ENCODE measurements at regions not wholly inside any gene's neighbourhood (a gene's known extent, or its start where the extent isn't known, plus 50 kb on each side); places are given as distances from the start of the nearest gene placed in this dataset.

GRCh38 chr3:87175732-87176131, 51.4 kb upstream of the CHMP2B start:
- no peak for DNase-seq

GRCh38 chr3:87173776-87174175, 53.3 kb upstream of the CHMP2B start:
- no peak for DNase-seq

GRCh38 chr3:87173071-87173470, 54.0 kb upstream of the CHMP2B start:
- DNase-seq: no peak

GRCh38 chr3:87167628-87168456, 59.3 kb upstream of the CHMP2B start:
- DNase-seq: no peak

- DNase-seq: no peak
These were observed 62.9 kb upstream of the CHMP2B start for GRCh38 chr3:87164245-87164644.

- no peak for DNase-seq
These were observed 65.3 kb upstream of the CHMP2B start for GRCh38 chr3:87161851-87162250.

- DNase-seq: no peak
These were observed 65.7 kb upstream of the CHMP2B start for GRCh38 chr3:87161417-87161816.

- DNase-seq: no peak
These were observed 66.1 kb upstream of the CHMP2B start for GRCh38 chr3:87161013-87161412.

GRCh38 chr3:87158823-87159222, 68.3 kb upstream of the CHMP2B start:
- DNase-seq: no peak

- no peak for DNase-seq
These were observed 79.1 kb upstream of the CHMP2B start for GRCh38 chr3:87148020-87148419.

- no peak for DNase-seq
These were observed 79.5 kb upstream of the CHMP2B start for GRCh38 chr3:87147562-87147961.

- no peak for DNase-seq
These were observed 81.6 kb upstream of the CHMP2B start for GRCh38 chr3:87145553-87145952.

GRCh38 chr3:87136066-87136596, 91.0 kb upstream of the CHMP2B start:
- DNase-seq: no peak

- no peak for DNase-seq
These were observed 91.7 kb upstream of the CHMP2B start for GRCh38 chr3:87135412-87135811.

GRCh38 chr3:87132801-87133200, 94.3 kb upstream of the CHMP2B start:
- DNase-seq: no peak

- DNase-seq: no peak
These were observed 99.1 kb upstream of the CHMP2B start for GRCh38 chr3:87128006-87128405.

GRCh38 chr3:87127281-87127680, 99.8 kb upstream of the CHMP2B start:
- no peak for DNase-seq

GRCh38 chr3:87126321-87126720, 100.8 kb upstream of the CHMP2B start:
- DNase-seq: no peak

GRCh38 chr3:87125116-87125515, 102.0 kb upstream of the CHMP2B start:
- no peak for DNase-seq

GRCh38 chr3:87122766-87123165, 104.3 kb upstream of the CHMP2B start:
- DNase-seq: no peak

GRCh38 chr3:87121856-87122255, 105.3 kb upstream of the CHMP2B start:
- DNase-seq: no peak

GRCh38 chr3:87120881-87121280, 106.2 kb upstream of the CHMP2B start:
- DNase-seq: no peak

- DNase-seq: no peak
These were observed 106.9 kb upstream of the CHMP2B start for GRCh38 chr3:87120236-87120635.

GRCh38 chr3:87109465-87109864, 117.6 kb upstream of the CHMP2B start:
- no peak for DNase-seq

Measured in right forelimb (tissue), 1 donor.